HG03520 (cell line): ENCODE measurements at regions not wholly inside any gene's neighbourhood (a gene's known extent, or its start where the extent isn't known, plus 50 kb on each side); places are given as distances from the start of the nearest gene placed in this dataset.
"Not testable (repeated sequence)": the region's sequence is repeated elsewhere in the genome, so short reads cannot be mapped to it uniquely, and the experiment has no call there.

Source experiments
- ATAC-seq: cut with Tn5 transposase; IDR thresholded peaks from one replicate; pipeline ENCODE4 v1.9.1; 2021; ENCODE audit warnings: mild to moderate bottlenecking, moderate library complexity; ENCODE audit not compliant: unreplicated experiment

GRCh38 chr21:14617871-14618270 is 71.8 kb upstream of the SAMSN1 start:
- no peak for ATAC-seq

- no peak for ATAC-seq
Measured at GRCh38 chr21:14617040-14617393, 70.9 kb upstream of the SAMSN1 start.

- no peak for ATAC-seq
Measured at GRCh38 chr21:14616380-14617039, 70.4 kb upstream of the SAMSN1 start.

- no peak for ATAC-seq
Measured at GRCh38 chr21:14615359-14615974, 69.4 kb upstream of the SAMSN1 start.

- ATAC-seq = no peak
Measured at GRCh38 chr21:14614287-14614686, 68.2 kb upstream of the SAMSN1 start.

- no peak for ATAC-seq
Measured at GRCh38 chr21:14613486-14614224, 67.5 kb upstream of the SAMSN1 start.

- not testable (repeated sequence) for ATAC-seq
Measured at GRCh38 chr21:14610119-14610518, 64.0 kb upstream of the SAMSN1 start.

GRCh38 chr21:14609274-14609673 is 63.2 kb upstream of the SAMSN1 start:
- no peak for ATAC-seq

- no peak for ATAC-seq
Measured at GRCh38 chr21:14607262-14607661, 61.1 kb upstream of the SAMSN1 start.

GRCh38 chr21:14603202-14603601 is 57.1 kb upstream of the SAMSN1 start:
- no peak for ATAC-seq

GRCh38 chr21:14602382-14602958 is 56.4 kb upstream of the SAMSN1 start:
- peak; percentile 80 for ATAC-seq

- ATAC-seq = no peak
Measured at GRCh38 chr21:14600569-14601297, 54.6 kb upstream of the SAMSN1 start.

GRCh38 chr21:14598065-14598464 is 52.0 kb upstream of the SAMSN1 start:
- ATAC-seq = no peak
